GM18867 (cell line): ENCODE measurements at regions not wholly inside any gene's neighbourhood (a gene's known extent, or its start where the extent isn't known, plus 50 kb on each side); places are given as distances from the start of the nearest gene placed in this dataset.
"Not testable (repeated sequence)": the region's sequence is repeated elsewhere in the genome, so short reads cannot be mapped to it uniquely, and the experiment has no call there.

Experiments
- ATAC-seq: cut with Tn5 transposase; IDR thresholded peaks from one replicate; pipeline ENCODE4 v1.9.1; 2021; ENCODE audit warnings: mild to moderate bottlenecking, moderate library complexity; ENCODE audit not compliant: unreplicated experiment

DNA sequence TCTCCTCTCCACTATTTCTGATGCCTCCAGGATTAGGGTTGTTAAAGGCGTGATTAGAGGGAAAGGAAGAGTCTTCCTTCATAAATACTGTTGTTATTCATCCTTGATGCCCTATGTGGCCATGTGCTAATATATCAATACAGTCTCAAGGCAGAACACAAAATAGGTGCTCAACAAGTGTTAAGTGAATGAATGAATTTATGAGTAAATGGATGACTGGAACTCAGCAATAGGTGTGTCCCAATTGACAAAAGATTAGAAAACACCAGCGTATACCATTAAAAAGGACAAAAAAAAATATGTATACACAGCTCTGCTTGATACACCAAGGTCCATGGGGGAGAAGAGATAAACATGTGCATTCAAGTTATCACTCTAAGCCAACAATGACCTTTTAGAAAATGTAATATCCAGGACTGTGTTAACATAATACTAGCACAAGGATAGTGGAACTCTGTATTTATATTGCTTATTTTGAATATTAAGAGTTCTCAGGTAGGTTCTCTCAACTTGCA, 171.2 kb upstream of the MYLIP start:
- ATAC-seq: no peak

DNA sequence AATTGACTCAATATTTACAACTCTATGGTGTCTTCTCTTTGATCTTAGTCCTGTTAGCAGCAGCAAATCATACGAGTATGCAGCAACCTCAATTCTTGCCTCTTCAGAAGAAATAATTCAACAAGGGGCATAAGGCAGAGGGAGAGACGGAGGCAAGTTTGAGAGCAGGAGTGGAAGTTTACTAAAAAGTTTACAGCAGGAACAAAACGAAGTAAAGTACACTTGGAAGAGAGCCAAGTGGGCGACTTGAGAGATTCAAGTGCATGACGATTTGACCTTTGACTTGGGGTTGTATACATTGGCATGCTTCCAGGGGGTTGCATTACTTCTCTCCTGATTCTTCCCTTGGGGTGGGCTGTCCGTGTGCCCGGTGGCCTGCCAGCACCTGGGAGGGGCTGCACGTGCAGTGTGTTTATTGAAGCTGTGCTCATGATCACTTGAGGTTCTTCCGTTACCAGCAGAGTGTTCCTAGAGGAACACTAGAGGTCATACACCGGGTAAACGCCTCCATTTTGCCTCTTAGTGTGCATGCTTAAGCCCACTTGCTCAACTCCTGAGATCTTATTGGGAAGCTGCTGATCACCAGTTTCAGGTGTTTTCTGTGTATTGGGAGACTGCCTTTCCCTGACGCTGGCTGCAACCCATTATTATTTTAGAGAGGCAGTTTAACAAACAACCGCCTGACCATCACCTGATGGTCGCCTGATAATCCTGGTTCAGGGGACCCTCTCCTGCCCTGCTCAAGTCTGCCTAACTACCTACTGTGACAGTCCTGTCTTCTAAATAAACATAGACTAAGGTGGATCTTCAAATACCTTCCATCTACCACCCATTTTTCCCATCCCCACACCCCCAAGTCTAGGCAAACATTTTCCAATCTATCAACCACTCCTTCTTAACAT, 172.4 kb upstream of the MYLIP start:
- ATAC-seq: no peak

DNA sequence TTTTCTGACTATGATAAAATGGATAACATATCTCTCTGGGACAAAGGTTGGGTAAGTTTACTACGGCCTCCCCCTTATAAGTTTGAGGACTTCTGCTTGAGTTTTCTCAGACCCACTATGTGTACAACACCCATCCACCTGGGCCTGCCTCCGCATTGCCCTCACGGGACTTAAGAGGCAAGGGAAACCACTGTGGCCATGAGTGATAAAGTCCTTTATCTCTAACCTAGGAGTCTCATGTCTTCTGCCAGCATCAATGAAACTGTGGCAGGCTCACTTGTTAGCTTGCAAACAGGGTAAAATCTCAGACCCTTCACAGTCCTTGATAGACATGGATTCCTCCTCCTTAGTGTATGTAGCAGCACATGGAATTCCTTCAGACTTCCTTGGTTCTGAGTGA, 173.4 kb upstream of the MYLIP start:
- no peak for ATAC-seq

DNA sequence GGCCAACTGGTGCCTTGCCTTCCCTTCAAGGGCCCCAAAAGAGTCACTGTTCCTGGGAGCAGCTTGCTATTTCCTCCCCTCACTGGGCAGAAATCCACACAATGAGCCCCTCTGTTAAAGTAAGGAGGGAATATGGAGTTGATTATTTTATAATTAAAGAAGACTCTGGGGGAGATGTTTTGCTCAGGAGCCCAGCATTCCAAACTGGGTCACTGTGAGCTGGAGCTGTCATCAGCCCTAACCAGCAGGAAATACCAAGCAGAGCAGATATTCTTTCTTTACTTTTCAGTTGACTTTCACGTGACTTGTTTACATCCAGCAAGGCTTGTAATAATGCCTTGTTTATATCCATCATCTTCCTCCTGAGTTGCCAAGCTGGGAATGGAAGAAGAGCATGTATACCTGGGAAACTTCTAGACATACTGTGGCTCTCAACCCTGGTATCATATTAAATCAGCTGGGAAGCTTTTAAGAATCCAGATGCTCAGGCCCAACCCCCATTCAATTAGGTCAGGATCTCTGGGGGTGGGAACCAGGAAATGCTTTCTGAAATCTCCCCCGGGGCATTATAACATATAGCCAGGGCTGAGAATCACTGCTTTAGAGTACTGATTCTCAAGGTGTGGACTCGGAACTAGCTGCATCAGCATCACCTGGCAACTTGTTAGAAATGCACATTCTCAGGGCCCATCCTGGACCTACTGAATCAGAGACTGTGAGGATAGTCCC, 175.6 kb upstream of the MYLIP start:
- ATAC-seq: no peak

DNA sequence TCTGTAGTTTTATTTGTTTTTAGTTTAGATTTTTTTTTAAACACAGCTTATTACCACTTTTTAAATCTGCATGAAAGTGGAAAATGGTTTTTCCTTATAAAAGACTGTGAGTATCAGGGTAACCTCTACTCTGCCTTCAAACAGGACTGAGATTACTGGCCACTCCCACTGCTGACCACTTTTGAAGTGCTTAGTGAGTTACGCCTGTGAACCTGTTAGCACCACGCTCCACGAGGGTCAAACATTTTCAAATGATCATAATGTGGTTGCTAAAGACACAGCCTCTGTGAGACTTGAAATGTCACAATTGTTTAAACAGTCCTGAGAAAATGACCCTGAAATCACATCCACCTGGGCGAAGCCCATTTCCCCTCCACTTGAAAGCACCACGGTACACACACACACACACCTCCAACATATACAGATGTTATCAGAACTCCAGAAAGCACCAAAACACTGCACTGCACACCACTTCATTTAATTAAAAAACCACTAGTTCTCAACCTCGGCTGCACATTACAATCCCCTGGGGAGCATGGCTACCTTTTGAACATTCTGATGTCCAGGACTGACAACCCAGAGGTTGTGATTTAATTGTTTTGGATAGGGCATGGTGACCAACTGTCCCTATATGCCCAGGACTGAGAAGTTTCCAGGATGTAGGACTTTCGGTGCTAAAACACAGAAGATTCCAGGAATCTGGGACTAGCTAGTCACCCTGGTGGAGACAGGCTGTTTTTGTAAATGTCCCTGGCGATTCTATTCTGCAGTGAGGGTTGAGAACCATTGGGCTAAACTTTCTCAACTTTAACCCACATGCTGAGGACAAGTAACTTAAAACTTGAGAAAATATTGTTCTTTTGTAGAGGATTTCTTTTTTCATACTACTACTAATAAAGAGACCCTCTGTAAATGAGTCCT, 176.4 kb upstream of the MYLIP start:
- no peak for ATAC-seq

DNA sequence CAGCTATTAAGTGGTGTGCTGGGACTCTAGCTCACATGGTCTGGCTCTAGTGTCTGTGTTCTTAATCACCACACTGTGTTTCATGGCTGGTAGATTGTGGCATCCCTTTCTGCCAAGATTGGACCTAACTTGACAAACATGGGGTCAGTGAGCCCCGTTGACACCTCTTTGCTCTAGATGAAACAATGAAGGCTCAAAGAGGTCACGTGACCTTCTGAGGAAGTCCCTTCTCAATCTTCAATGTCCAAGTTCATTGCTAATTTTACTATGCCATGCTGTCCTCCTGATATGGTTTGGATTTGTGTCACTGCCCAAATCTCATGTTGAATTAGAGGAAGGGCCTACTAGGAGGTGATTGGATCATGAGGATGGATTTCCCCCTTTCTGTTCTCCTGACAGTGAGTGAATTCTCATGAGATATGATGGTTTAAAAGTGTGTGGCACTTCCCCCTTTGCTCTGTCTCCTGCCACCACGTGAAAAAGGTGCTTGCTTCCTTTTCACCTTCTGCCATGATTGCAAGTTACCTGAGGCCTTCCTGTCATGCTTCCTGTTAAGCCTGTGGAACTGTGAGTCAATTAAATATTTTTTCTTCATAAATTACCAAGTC, 177.8 kb upstream of the MYLIP start:
- ATAC-seq: no peak

DNA sequence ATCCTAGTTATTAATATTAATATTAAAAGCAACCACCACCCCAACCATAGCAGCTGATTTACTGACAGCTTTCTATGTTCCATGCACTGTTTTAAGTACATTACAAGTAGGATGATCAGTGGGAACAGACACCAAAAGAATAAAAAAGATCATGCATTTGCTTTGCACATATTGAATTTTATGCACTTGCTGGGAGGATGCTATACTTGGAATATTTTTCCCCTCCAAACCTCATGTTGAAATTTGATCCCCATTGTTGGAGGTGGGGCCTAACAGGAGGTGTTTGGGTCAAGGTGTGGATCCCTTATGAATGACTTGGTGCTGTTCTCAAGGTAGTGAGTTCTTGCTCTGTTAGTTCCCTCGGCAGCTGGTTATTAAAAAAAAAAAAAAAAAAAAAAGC, 178.9 kb upstream of the MYLIP start:
- ATAC-seq: no peak

DNA sequence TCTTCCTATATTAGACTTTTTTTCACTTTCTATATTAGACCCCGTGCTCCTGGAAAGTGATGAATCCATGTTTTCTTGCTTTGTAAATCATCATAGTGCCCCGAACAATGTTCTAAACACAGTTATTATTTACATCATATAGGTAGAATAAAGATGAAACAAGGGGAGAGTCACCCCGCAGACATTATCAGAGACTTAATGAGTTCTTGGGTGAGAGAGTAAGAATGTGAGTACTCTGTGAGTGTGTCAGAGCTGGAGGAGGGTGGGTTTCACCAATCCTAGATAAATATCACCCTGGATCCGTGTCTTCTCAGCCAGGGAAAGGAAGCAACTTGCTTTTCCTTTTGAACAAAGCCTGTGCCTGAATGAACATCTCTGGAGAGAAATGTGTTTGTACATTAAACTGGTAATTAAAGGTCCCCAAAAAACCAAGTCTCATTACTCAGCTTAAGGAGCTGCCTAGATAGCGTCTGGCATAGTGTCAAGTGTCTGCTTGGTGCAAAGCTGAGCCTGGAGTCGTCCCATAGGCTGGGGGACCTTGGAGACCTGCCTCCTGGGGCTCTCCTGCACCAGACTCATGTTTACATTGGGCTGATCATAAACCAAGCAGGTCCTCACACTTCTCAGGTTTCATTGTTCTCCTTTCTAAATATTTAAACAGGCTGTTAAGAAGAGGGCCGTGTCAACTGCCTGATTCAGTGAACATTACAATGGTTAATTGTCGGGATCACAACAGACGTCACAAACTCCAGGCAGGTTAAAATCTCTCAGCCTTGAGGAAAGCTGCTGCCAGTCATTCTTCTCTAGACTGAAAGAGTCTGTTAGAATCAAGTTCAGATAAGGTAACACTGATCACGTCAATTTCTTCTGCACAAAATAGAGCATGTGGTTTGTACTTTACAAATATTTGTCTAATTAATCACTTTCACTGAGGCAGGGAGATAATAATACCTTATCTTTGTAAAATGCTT, 179.7 kb upstream of the MYLIP start:
- no peak for ATAC-seq

DNA sequence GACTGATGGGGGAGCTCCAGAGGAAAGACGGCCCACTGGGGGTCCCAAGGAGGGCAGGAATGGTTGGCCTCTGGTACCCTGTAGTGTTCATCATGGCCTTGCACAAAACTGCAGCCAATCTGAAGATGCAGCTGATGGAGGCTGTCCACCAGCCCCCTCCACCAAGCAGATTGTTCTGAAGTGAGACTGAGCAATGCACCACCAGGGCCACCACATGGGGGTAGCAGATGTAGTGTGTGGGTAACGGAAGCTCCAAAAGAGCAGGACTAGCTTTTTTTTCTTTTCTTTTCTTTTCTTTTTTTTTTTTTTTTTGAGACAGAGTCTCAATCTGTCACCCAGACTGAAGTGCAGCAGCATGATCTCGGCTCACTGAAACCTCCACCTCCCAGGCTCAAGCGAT, 181.0 kb upstream of the MYLIP start:
- no peak for ATAC-seq

DNA sequence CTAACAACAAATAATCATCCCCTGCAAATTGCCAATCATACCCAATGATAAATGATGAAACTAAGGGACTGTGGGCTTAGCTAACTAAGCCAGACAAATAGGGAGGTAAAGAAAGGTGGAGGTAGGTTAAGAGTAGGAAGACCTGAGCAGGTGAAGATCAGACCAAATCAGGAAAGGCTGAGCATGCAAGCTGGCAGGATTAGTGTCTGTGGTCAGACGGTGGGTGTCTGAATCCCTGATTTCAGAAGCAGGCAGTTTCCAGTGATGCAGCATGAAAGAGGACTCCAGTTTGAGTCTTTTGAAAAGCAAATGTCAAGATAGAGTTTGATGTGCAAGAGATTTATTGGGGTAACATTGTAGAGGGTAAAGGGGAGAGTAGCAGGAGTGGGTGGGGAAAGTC, 181.4 kb upstream of the MYLIP start:
- no peak for ATAC-seq

DNA sequence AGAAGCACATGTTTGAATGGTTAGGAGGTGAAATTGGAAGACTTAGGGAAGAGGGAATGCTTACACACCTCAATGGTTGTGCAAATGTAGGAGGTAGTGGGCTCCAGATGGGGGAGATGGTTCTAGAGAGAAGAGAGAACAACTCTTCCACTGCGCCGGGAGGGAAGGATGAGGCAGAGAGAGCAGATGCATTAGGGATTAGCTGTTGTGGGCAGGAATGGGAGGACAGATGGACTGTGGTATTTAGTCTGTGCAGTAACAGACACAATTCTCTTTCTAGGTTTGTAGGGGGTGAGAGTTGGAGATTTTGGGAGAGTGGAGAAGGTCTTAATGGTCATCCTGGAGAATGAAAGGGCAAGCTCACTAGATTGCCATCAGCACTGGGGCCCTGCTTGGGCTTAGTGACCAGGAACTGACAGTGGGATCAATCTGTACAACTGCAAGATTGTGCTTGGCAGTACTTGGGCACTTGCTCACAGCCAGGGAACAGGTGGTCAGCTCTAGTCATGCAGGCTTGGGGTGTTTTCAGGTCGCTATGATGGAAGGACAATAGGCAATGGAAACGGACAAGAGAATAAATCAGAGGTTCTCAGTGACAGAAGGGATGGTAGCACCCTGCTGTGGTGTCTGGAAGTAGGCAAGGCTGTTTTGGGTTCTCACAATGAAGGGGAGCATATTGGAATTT, 182.0 kb upstream of the MYLIP start:
- no peak for ATAC-seq

DNA sequence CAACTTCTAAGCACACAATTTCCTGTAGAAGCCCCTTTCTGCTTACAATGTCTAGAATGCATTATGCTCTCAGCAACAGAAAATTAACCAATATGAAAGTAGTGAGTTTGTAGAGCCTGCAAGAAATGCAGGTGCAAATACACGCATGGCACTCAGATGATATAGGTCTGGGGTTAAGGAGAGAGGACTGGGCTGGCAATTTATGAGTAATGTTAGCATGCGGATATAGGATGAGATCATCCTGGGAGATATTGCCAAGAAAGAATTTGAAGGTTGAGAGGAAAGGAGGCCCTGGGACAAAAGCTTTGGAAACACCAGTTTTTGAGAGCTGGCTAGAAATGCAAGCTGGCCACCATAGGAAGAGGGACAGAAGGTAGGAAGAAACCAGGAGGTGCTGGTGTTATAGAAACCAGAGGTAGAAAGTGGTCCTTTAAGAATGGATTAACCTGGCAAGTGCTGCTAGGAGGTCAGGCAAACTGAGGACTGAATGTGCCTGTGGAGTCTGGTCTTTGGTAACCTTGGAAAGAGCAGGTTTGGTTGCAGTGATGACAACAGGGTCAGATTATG, 183.2 kb upstream of the MYLIP start:
- no peak for ATAC-seq

DNA sequence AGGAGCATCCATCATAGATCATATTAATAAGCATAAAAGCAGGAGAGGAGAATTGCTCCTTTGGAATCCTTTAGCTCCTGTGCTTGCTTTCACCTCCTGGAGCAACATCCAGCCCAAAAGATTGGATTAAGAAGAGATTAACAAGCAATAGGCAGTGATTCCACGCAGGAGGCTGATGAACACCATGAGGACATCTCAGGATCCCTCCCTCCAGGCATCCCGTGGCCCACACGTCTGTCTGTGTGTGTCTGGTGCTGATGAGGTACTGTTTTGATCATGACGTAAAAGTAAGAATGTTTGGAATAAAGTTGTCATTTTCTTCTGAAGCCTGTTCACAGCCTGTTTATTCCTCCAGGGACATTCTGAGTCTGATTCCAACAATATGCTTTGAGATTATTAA, 185.5 kb upstream of the MYLIP start:
- no peak for ATAC-seq

DNA sequence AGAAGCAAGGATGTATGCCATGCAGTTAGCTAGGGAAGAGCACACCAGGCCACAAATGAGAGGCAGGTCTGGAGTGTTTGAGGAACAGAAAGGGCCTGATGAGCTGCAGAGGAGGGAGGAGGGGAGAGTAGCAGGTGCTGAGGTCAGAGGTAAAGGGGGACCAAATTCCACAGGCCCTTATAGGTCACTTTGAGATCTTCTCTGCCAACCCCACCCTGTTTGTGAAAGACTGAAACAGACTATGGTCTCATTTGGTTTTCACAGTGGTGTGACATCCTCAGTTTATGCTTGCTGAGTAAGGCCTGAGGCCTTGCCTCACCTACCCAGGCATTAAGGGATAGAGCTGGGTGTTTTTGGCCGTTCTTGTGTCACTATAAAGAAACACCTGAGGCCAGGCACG, 187.7 kb upstream of the MYLIP start:
- ATAC-seq: peak; percentile 41

DNA sequence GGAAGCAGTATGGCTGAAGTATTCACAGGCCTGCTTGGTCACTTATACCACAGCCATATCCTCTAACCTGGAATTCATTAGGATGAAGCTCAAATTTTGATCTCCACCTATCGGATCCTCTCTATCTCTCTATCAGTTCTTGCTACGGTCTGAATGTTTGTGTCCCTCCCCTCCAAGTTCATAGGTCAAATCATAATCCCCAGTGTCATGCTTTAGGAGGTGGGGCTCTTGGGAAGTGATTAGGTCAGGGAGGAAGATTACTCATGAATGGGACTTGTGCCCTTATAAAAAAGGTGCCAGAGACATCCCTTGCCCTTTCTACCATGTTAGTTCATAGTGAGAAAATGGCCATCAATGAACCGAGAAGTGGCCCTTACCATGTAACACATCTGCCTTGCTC, 190.8 kb upstream of the MYLIP start:
- ATAC-seq: no peak

DNA sequence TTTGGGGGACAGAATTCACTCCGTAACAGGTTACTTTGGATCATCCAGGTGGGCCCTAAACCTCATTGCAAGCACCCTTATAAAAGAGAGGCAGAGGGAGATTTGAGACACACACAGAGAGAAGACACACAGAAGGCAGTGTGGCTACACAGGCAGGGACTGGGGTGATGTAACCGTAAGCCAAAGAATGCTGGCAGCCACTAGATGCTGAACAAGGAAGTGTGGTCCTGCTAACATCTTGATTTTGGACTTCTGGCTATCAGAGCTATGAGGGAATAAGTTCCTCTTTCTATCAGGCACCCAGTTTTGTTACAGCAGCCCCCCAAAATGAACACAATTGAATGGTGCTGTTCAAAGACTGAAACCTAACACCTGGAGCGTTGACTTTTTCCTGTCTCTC, 191.3 kb upstream of the MYLIP start:
- no peak for ATAC-seq

DNA sequence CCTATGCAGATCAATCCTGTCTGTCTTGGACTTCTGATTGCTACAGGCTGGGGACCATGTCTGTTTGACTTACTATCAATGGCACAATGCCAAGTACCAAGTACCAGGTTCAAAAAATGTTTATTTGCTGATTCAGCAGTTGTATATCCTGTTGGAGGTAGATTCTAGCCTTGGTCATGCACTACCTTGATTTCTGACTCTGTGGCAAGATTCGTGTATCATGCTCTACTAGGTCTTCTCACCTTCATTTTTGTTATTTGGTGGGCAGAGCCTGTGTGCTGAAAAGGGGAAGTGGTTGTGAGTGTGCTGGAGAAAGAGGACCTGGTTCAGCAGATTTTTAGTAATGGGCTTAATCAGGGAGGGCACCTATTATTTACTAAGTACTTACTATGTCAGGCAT, 192.4 kb upstream of the MYLIP start:
- peak; percentile 86 for ATAC-seq

DNA sequence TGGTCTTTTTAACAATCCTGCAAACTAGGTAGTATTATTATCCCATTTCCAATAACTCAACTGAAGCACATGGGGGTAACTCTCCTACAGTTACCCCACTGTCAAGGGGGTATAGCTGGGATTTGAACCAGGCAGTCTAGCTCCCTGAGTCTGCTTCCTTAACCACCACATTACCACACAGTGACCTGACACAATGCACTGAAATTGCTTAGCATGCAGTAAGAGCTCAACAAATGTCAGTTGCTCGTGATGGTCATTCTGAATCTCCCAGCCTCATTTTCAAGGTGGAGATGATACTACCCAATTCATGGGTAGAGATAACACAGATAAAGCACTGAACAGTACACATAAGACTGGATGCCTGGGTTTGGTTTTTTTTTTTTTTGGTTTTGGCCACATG, 193.2 kb upstream of the MYLIP start:
- ATAC-seq: no peak

DNA sequence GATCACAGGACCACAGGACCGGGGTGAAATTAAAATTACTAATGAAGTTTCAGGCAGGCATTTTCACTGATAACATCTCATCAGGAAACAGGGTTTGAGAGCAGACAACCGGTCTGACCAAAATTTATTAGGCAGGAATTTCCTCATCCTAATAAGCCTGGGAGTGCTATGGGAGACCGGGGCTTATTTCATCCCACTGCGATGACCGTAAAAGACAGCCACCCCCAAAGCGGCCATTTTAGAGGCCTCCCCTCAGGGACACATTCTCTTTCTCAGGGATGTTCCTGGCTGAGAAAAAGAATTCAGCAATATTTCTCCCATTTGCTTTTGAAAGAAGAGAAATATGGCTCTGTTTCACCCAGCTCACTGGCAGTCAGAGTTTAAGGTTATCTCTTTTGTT, 197.2 kb upstream of the MYLIP start:
- ATAC-seq: not testable (repeated sequence)
